MM.1S (cell line): ENCODE measurements at regions not wholly inside any gene's neighbourhood (a gene's known extent, or its start where the extent isn't known, plus 50 kb on each side); places are given as distances from the start of the nearest gene placed in this dataset.

Experiments
- DNase-seq: peaks from one replicate; pipeline ENCODE4 v3.0.0-alpha.2; 2015
- H2AFZ ChIP-seq: fragments of 300-600 bp; sonication (generic); 2 replicates; pipeline ENCODE4 v1.6.0; 2016; ENCODE audit warnings: antibody characterized with exemption, low read length
- H3F3A ChIP-seq: fragments of 300-600 bp; sonication (generic); 2 replicates; pipeline ENCODE4 v1.6.1; 2016; ENCODE audit warnings: mild to moderate bottlenecking, antibody characterized with exemption, low read length, moderate library complexity, mixed read lengths; ENCODE audit not compliant: insufficient read depth
- H3K27ac ChIP-seq: fragments of 300-600 bp; sonication (generic); 2 replicates; pipeline ENCODE4 v1.5.1; 2016; ENCODE audit warnings: mild to moderate bottlenecking, low read length
- H3K27me3 ChIP-seq: fragments of 300-600 bp; sonication (generic); replicated peaks from 2 replicates; pipeline ENCODE4 v1.6.0; 2016; ENCODE audit warnings: low read length; ENCODE audit not compliant: insufficient read depth
- H3K36me3 ChIP-seq: fragments of 300-600 bp; sonication (generic); replicated peaks from 2 replicates; pipeline ENCODE4 v1.6.1; 2016; ENCODE audit warnings: mild to moderate bottlenecking, low read length, mixed read lengths; ENCODE audit not compliant: insufficient read depth
- H3K4me1 ChIP-seq: fragments of 300-600 bp; sonication (generic); 2 replicates; pipeline ENCODE4 v1.6.1; 2016; ENCODE audit warnings: low read length, mixed read lengths
- H3K4me2 ChIP-seq: fragments of 300-600 bp; sonication (generic); 2 replicates; pipeline ENCODE4 v1.6.0; 2016; ENCODE audit warnings: low read depth, low read length
- H3K4me3 ChIP-seq: fragments of 300-600 bp; sonication (generic); 2 replicates; pipeline ENCODE4 v1.5.1; 2016; ENCODE audit warnings: low read length, mixed read lengths
- H3K79me2 ChIP-seq: fragments of 300-600 bp; sonication (generic); 2 replicates; pipeline ENCODE4 v1.6.1; 2016; ENCODE audit warnings: mixed run types, low read length, mixed read lengths
- H3K9ac ChIP-seq: fragments of 300-600 bp; sonication (generic); 2 replicates; pipeline ENCODE4 v1.6.1; 2016; ENCODE audit warnings: low read length, mixed read lengths
- H3K9me2 ChIP-seq: fragments of 300-600 bp; sonication (generic); replicated peaks from 2 replicates; pipeline ENCODE4 v1.6.1; 2016; ENCODE audit warnings: mild to moderate bottlenecking, low read length, mixed read lengths; ENCODE audit not compliant: insufficient read depth
- H3K9me3 ChIP-seq: fragments of 300-600 bp; sonication (generic); replicated peaks from 2 replicates; pipeline ENCODE4 v1.6.1; 2016; ENCODE audit warnings: mild to moderate bottlenecking, low read length, mixed read lengths; ENCODE audit not compliant: insufficient read depth
- H4K20me1 ChIP-seq: fragments of 300-600 bp; sonication (generic); 2 replicates; pipeline ENCODE4 v1.6.1; 2016; ENCODE audit warnings: mild to moderate bottlenecking, low read length, moderate library complexity, mixed read lengths; ENCODE audit not compliant: insufficient read depth
- CTCF ChIP-seq: fragments of 300-600 bp; sonication (generic); IDR thresholded peaks from 2 replicates; pipeline ENCODE4 v1.5.1; 2016; ENCODE audit warnings: antibody characterized with exemption, low read length, mixed read lengths
- EZH2 ChIP-seq: fragments of 300-600 bp; sonication (generic); optimal IDR thresholded peaks from 2 replicates; pipeline ENCODE3; 2017; ENCODE audit warnings: low read depth, mild to moderate bottlenecking, antibody characterized with exemption, low read length, mixed read lengths
- EZH2phosphoT487 ChIP-seq: fragments of 300-600 bp; sonication (generic); IDR thresholded peaks from 2 replicates; pipeline ENCODE4 v1.6.1; 2018; ENCODE audit warnings: antibody characterized with exemption, low read length

DNA sequence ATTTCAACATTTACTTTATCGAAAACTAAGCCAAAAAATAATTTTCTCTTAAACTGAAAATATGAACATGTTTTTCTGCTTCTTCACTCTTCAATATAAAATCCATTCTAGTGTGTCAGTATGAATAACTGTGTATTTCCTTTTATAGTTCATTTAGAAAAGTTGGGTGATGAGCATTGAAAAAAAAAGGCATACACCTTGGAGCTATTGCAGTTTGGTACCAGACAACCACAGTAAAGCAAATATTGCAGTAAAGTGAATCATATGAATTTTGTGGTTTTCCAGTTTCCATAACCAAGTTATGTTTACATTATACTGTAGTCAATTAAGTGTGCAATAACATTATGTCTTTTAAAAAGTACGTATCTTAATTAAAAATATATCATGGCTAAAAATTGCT is 195.0 kb upstream of the FOXG1 start:
- Histone ChIP-seq H3K9me3 (no peaks in the 10 kb centered on the region), H3K4me3 (no peak overlapping the region), H4K20me1 (no peaks in the 10 kb centered on the region), H3K9ac (no peak overlapping the region), H3K27me3 (no peaks in the 10 kb centered on the region), H3K4me2 (no peak overlapping the region), H3K36me3 (no peaks in the 10 kb centered on the region), H3K4me1 (no peaks in the 10 kb centered on the region), H3F3A (no peaks in the 10 kb centered on the region), H3K9me2 (no peaks in the 10 kb centered on the region), H2AFZ (no peak overlapping the region), H3K79me2 (no peaks in the 10 kb centered on the region), H3K27ac (no peak overlapping the region)
- TF ChIP-seq EZH2phosphoT487 = no peak
- TF ChIP-seq CTCF = no peak
- no peak for TF ChIP-seq EZH2
- no peak for DNase-seq

GRCh38 chr14:28576523-28576922 is 190.1 kb upstream of the FOXG1 start:
- no peaks in the 10 kb centered on the region for H3K36me3 ChIP-seq
- H4K20me1 ChIP-seq = no peaks in the 10 kb centered on the region
- H3K9me3 ChIP-seq = no peaks in the 10 kb centered on the region
- no peaks in the 10 kb centered on the region for H3K9me2 ChIP-seq
- no peak for TF ChIP-seq EZH2
- no peak for TF ChIP-seq EZH2phosphoT487
- TF ChIP-seq CTCF = no peak
- no peak overlapping the region for H3K4me2 ChIP-seq
- H2AFZ ChIP-seq = no peak overlapping the region
- H3K9ac ChIP-seq = no peak overlapping the region
- no peaks in the 10 kb centered on the region for H3K79me2 ChIP-seq
- no peak overlapping the region for H3K27ac ChIP-seq
- H3K4me3 ChIP-seq = no peak overlapping the region
- DNase-seq = no peak
- no peaks in the 10 kb centered on the region for H3F3A ChIP-seq
- no peaks in the 10 kb centered on the region for H3K27me3 ChIP-seq
- H3K4me1 ChIP-seq = no peaks in the 10 kb centered on the region

DNA sequence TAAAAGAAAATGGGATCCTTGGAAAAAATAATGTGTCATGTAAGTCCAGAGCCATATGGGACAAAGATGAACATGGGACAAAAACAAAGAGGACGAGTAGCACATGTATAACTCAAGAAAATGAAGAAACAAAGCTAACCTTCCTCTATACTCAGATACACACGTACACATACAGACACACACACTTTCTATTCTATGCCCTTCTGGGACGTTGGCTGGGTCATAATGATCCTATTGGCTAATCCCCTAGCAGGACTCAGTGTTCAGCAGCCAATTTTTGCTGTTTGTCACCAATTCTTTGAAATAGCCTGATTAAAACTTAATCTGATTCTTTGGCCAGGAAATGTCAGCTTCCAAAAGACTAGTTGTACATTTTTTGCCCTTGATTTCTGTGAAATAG is 189.4 kb upstream of the FOXG1 start:
- TF ChIP-seq EZH2phosphoT487 (no peak), EZH2 (no peak), CTCF (no peak)
- H3K27me3 ChIP-seq = no peaks in the 10 kb centered on the region
- no peaks in the 10 kb centered on the region for H4K20me1 ChIP-seq
- H3K9ac ChIP-seq = no peak overlapping the region
- no peaks in the 10 kb centered on the region for H3K9me2 ChIP-seq
- no peaks in the 10 kb centered on the region for H3F3A ChIP-seq
- H3K36me3 ChIP-seq = no peaks in the 10 kb centered on the region
- H2AFZ ChIP-seq = no peak overlapping the region
- no peak for DNase-seq
- H3K9me3 ChIP-seq = no peaks in the 10 kb centered on the region
- H3K4me3 ChIP-seq = no peak overlapping the region
- H3K4me2 ChIP-seq = no peak overlapping the region
- no peak overlapping the region for H3K27ac ChIP-seq
- no peaks in the 10 kb centered on the region for H3K79me2 ChIP-seq
- H3K4me1 ChIP-seq = no peaks in the 10 kb centered on the region
